ENCODE measurements at regions not wholly inside any gene's neighbourhood (a gene's known extent, or its start where the extent isn't known, plus 50 kb on each side); places are given as distances from the start of the nearest gene placed in this dataset.

GRCh38 chr3:775178-775880 lies 317.5 kb upstream of the CNTN6 start:
- H3K56ac ChIP-seq (replicated peaks; ENCODE audit: insufficient read length, low read depth, low read length) = no peak overlapping the region
- no peak overlapping the region for H4K8ac ChIP-seq (ENCODE audit: extremely low read depth, insufficient read depth, low read length)
- H4K5ac ChIP-seq (ENCODE audit: insufficient read length, low read depth, low read length) = no peak overlapping the region
- no peaks in the 10 kb centered on the region for H3K4me1 ChIP-seq (replicated peaks in 1 of 4; ENCODE audit: control insufficient read depth in 3 of 4, insufficient read depth in 4 of 4, low read length in 3 of 4)
- no peaks in the 10 kb centered on the region for H3K23me2 ChIP-seq (ENCODE audit: low read depth, low read length)
- no peaks in the 10 kb centered on the region for H3K79me2 ChIP-seq (ENCODE audit: control insufficient read depth in 1 of 2, insufficient read depth in 2 of 2, low read length in 2 of 2)
- no peak overlapping the region for H3K18ac ChIP-seq (ENCODE audit: extremely low read depth, low read length)
- H3K9ac ChIP-seq (replicated peaks in 1 of 4; ENCODE audit: extremely low read depth in 1 of 4, low read depth in 3 of 4, low read length in 3 of 4) = no peak overlapping the region
- no peak overlapping the region for H3K4me2 ChIP-seq (ENCODE audit: insufficient read depth in 1 of 2, low read depth in 2 of 2, low read length in 2 of 2)
- no peak overlapping the region for H3K27ac ChIP-seq (ENCODE audit: low read depth, low read length)
- no peak overlapping the region for H3K4ac ChIP-seq (replicated peaks; ENCODE audit: insufficient read length, low read depth, low read length)
- no peak overlapping the region for H3K4me3 ChIP-seq (ENCODE audit: extremely low read depth in 1 of 4, insufficient read depth in 2 of 4, low read depth in 3 of 4, low read length in 4 of 4)
- no peak overlapping the region for H2AFZ ChIP-seq (ENCODE audit: low read length)
- no peak overlapping the region for H2AK5ac ChIP-seq (ENCODE audit: low read depth, low read length)
- H3K27me3 ChIP-seq (replicated peaks in 1 of 4; ENCODE audit: control insufficient read depth in 3 of 4, extremely low read depth in 1 of 4, insufficient read depth in 3 of 4, low read length in 3 of 4) = no peaks in the 10 kb centered on the region
- no peak overlapping the region for H2BK120ac ChIP-seq (replicated peaks; ENCODE audit: low read depth, low read length)
- DNase-seq (ENCODE audit: low read depth in 1 of 2, low spot score in 2 of 2) = no peak
- no peak overlapping the region for H3K23ac ChIP-seq (ENCODE audit: insufficient read length)
- no peaks in the 10 kb centered on the region for H3K9me3 ChIP-seq (ENCODE audit: insufficient read depth in 2 of 2, low read depth in 1 of 2, low read length in 1 of 2)
- no peak overlapping the region for H2BK15ac ChIP-seq (ENCODE audit: low read length)
- H3K14ac ChIP-seq (ENCODE audit: insufficient read length) = no peak overlapping the region
- no peaks in the 10 kb centered on the region for H3K36me3 ChIP-seq (ENCODE audit: control insufficient read depth in 2 of 4, insufficient read depth in 4 of 4, low read length in 3 of 4)
- H3K79me1 ChIP-seq (ENCODE audit: low read depth, low read length) = no peaks in the 10 kb centered on the region
- CTCF ChIA-PET (ENCODE audit: partially characterized antibody) = no interaction called here
- WGBS, 2 experiments (ENCODE audit: extremely low coverage in 1 of 2, insufficient coverage in 1 of 2, insufficient read length in 1 of 2, insufficient replicate concordance in 2 of 2, low coverage in 1 of 2, low lambda C conversion rate in 2 of 2, missing lambda C conversion rate in 1 of 2) = 96% methylated on average over 6 of the region's 6 CpGs; no CpG with 5 or more reads in 1 of the 2 experiments
- H4K91ac ChIP-seq (replicated peaks; ENCODE audit: insufficient read length, low read length) = no peak overlapping the region
- FAIRE-seq = no peak
- H4K20me1 ChIP-seq (replicated peaks in 1 of 2; ENCODE audit: control insufficient read depth in 1 of 2, insufficient read depth in 2 of 2, low read length in 2 of 2) = no peaks in the 10 kb centered on the region
- POLR2A ChIA-PET (ENCODE audit: partially characterized antibody) = no interaction called here
- H2BK20ac ChIP-seq (ENCODE audit: low read length) = no peak overlapping the region
- no peak overlapping the region for H2BK5ac ChIP-seq (ENCODE audit: low read depth, low read length)
- H2BK12ac ChIP-seq (ENCODE audit: low read depth, low read length) = no peak overlapping the region
- no peak for TF ChIP-seq KDM4A (IDR thresholded peaks at IDR 0.05; ENCODE audit: low read depth, low read length, severe bottlenecking)
- no peak for TF ChIP-seq SP2 (IDR thresholded peaks at IDR 0.05; ENCODE audit: low read length)
- TF ChIP-seq RNF2 (IDR thresholded peaks at IDR 0.05; ENCODE audit: borderline replicate concordance, low read depth, low read length, missing control alignments, poor library complexity, severe bottlenecking) = no peak
- TF ChIP-seq E2F6 (IDR thresholded peaks at IDR 0.05) = no peak
- no peak for TF ChIP-seq USF2 (IDR thresholded peaks at IDR 0.05; ENCODE audit: low read length)
- TF ChIP-seq CREB1 (IDR thresholded peaks at IDR 0.05) = no peak
- TF ChIP-seq ATF3 (IDR thresholded peaks at IDR 0.05; ENCODE audit: insufficient read depth, low read depth, low read length) = no peak
- TF ChIP-seq SIRT6 (IDR thresholded peaks at IDR 0.05; ENCODE audit: low read length) = no peak
- TF ChIP-seq CTBP2 (IDR thresholded peaks at IDR 0.05; ENCODE audit: borderline replicate concordance, insufficient read depth, insufficient read length, low read length) = no peak
- TF ChIP-seq HDAC6 (IDR thresholded peaks at IDR 0.05; ENCODE audit: low read depth, low read length) = no peak
- no peak for TF ChIP-seq NANOG (IDR thresholded peaks at IDR 0.05; ENCODE audit: insufficient read depth, low read depth, low read length, poor library complexity, severe bottlenecking)

All from H1 (cell line).